Bronchial epithelial cell (primary cell): ENCODE measurements at regions not wholly inside any gene's neighbourhood (a gene's known extent, or its start where the extent isn't known, plus 50 kb on each side); places are given as distances from the start of the nearest gene placed in this dataset.

Experiments
- DNase-seq: peaks from one replicate; pipeline ENCODE4 v3.0.0-alpha.2; 2010; ENCODE audit warnings: low read depth
- FAIRE-seq: peaks from 2 replicates; lab custom pipeline; 2011; peaks lifted over from hg19 to GRCh38; lab: Jason Lieb, UNC
- H3K27me3 ChIP-seq: 2 replicates; pipeline ENCODE4 v1.5.1; 2011; ENCODE audit warnings: low read length; ENCODE audit not compliant: control insufficient read depth, insufficient read depth
- H3K36me3 ChIP-seq: 2 replicates; pipeline ENCODE4 v1.5.1; 2011; ENCODE audit warnings: low read length; ENCODE audit not compliant: control insufficient read depth, insufficient read depth
- H3K4me3 ChIP-seq: 2 replicates; pipeline ENCODE4 v1.5.1; 2011; ENCODE audit warnings: mild to moderate bottlenecking, low read depth, low read length, control low read depth
- TF ChIP-seq, protein P1 (sequence below): IDR thresholded peaks from 2 replicates; pipeline ENCODE4 v1.5.1; 2011; ENCODE audit warnings: mild to moderate bottlenecking, moderate library complexity, low read length, control low read depth, inconsistent platforms; ENCODE audit not compliant: insufficient read depth, severe bottlenecking

DNA sequence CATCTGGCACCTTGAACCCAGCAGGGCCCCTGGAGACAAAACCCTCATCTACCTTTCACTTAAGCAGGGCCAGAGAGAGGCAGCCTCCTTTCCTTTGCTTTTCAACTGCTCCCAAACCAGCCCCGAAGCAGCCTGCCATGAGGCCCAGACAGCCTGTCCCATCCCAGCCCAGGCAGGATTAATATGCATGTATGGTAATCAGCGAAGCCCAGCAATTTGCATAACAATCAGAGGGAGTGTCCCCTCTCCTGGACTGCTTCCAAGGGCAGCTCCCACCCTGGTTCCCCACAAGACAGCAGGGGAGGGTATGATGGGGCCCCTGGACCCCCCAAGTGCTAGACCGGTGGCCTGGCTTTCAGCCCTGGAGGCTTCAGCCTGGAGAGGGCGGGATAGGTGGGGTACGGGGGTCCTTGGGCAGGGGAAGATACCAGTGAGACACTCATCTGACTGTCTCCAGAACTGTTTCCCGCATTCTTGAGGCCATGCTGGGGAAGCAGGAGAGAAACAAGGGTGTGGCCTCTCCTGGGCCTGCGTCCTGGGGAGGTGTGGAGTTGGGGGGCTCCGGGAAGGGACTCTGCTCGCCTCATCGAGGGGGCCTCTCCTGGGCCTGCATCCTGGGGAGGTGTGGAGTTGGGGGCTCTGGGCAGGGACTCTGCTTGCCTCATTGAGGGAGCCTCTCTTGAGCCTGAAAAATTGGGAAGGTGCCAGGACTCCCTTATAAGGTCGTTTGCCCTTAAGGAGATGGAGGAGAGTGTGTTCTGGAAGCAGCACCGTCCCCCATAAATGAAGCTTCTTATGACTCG lies 93.2 kb upstream of the PRR5 start:
- Histone ChIP-seq H3K36me3 (no peaks in the 10 kb centered on the region), H3K4me3 (no peak overlapping the region), H3K27me3 (no peaks in the 10 kb centered on the region)
- FAIRE-seq (no peak), DNase-seq (no peak)
- TF ChIP-seq, protein P1, sequence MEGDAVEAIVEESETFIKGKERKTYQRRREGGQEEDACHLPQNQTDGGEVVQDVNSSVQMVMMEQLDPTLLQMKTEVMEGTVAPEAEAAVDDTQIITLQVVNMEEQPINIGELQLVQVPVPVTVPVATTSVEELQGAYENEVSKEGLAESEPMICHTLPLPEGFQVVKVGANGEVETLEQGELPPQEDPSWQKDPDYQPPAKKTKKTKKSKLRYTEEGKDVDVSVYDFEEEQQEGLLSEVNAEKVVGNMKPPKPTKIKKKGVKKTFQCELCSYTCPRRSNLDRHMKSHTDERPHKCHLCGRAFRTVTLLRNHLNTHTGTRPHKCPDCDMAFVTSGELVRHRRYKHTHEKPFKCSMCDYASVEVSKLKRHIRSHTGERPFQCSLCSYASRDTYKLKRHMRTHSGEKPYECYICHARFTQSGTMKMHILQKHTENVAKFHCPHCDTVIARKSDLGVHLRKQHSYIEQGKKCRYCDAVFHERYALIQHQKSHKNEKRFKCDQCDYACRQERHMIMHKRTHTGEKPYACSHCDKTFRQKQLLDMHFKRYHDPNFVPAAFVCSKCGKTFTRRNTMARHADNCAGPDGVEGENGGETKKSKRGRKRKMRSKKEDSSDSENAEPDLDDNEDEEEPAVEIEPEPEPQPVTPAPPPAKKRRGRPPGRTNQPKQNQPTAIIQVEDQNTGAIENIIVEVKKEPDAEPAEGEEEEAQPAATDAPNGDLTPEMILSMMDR, result no peak

DNA sequence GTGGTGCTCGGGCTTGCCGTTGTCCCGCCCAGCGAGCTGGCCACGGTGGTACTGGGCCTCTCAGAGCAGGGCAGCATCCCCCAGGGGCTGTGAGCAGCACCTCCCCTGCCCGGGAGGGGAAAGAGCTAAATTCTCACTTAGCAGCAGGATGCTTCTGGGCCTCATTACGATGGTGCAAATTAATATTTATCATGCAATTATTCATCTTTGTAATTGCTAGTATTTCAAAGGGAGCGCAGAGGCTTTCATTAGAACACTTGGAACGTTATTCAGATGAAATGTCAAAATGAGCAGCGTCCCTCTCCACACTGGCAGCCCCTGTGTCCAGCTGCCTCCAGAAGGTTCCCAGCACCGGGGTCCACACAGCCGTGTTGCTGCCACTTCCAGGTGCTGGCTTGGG lies 95.9 kb upstream of the PRR5 start:
- no peaks in the 10 kb centered on the region for H3K36me3 ChIP-seq
- FAIRE-seq, result no peak
- TF ChIP-seq, protein P1, result no peak
- H3K27me3 ChIP-seq, result no peaks in the 10 kb centered on the region
- no peak overlapping the region for H3K4me3 ChIP-seq
- DNase-seq, result no peak

DNA sequence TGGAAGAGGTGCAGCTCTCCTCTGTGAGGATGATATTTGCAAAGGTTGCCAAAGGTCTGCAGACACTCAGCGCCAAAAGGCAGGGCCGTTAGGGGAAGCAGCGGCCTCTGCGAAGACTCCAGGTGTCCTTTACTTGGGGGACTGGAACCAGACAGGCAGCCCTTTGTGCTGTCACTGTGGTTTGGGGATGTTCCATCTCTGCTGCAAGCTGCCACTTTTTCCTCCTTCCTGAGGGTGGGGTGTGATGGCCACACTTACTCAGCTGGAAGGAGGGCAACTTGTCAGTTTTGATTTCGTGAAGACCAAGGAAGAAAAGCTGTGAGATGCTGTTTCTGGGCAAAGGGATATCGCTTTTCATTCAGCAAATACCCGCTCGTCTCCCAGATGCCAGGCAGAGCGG lies 96.5 kb upstream of the PRR5 start:
- H3K27me3 ChIP-seq, result no peaks in the 10 kb centered on the region
- no peak overlapping the region for H3K4me3 ChIP-seq
- DNase-seq (no peak), FAIRE-seq (no peak)
- no peaks in the 10 kb centered on the region for H3K36me3 ChIP-seq
- TF ChIP-seq, protein P1, result no peak

DNA sequence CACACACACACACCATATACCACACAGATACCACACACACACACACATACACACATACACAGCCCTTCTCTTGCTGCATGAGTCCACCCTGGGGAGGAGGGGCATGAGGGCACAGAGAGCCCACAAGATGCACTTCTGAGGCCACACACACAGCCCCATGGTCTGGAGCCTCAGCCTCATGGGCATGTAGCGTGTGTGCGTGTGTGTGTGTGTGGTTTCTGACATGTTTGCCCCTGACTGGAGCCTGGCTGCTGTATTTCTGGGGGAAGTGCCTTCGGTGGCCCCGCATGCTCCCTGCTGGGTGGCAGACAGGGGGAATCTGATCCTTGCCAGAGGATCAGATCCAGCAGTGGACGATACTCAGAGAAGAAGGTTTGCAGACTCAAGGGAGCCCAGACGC lies 97.0 kb upstream of the PRR5 start:
- no peak overlapping the region for H3K4me3 ChIP-seq
- FAIRE-seq (no peak), DNase-seq (no peak)
- TF ChIP-seq, protein P1, result no peak
- no peaks in the 10 kb centered on the region for H3K27me3 ChIP-seq
- no peaks in the 10 kb centered on the region for H3K36me3 ChIP-seq

DNA sequence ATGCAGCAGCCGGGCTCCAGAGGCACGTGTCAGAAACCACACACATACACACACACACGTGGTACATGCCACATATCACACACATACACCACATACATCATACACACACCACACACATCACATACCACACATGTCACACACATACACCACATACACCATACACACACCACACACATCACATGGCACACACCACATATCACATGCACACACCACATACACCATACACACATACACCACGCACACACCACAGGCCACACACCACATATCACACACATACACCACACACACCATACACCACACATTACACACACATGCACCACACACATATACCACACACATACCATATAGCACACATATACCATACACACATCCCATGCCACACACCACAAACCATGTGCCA lies 97.5 kb upstream of the PRR5 start:
- peak; percentile 99 for FAIRE-seq
- no peak for DNase-seq
- H3K36me3 ChIP-seq, result no peaks in the 10 kb centered on the region
- TF ChIP-seq, protein P1, result no peak
- no peaks in the 10 kb centered on the region for H3K27me3 ChIP-seq
- no peak overlapping the region for H3K4me3 ChIP-seq

DNA sequence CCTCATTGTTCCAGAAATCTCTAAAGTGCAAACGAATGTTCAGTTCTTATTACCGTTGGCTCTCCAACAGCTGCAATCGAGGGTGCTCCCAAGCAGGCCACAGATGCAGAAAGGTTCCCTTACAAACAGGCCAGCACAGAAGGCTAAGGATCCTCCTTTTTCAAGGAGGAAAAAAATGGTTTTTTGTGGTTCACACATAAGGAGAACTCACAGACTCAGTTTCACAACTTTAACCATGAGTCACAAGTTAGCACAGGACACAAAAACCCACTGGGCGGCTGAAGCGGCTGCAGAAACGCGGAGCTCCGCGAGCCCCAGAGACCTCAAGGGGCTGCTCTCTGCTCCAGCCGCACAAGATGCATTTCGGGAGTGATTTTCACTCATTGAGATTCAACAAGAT lies 98.2 kb upstream of the PRR5 start:
- Histone ChIP-seq H3K27me3 (no peaks in the 10 kb centered on the region), H3K4me3 (no peak overlapping the region), H3K36me3 (no peaks in the 10 kb centered on the region)
- DNase-seq (no peak), FAIRE-seq (no peak)
- TF ChIP-seq, protein P1, result no peak
